TTC549 (cell line): ENCODE measurements at regions not wholly inside any gene's neighbourhood (a gene's known extent, or its start where the extent isn't known, plus 50 kb on each side); places are given as distances from the start of the nearest gene placed in this dataset.
"Not testable (repeated sequence)": the region's sequence is repeated elsewhere in the genome, so short reads cannot be mapped to it uniquely, and the experiment has no call there.

ENCODE experiments used
- FAIRE-seq: peaks from 2 replicates; lab custom pipeline; 2012; peaks lifted over from hg19 to GRCh38; lab: Jason Lieb, UNC

GRCh38 chr3:95289295-95289694, 1226.4 kb downstream of the NSUN3 start:
- FAIRE-seq: no peak

- no peak for FAIRE-seq
These were observed 1234.7 kb downstream of the NSUN3 start for GRCh38 chr3:95297581-95297980.

DNA sequence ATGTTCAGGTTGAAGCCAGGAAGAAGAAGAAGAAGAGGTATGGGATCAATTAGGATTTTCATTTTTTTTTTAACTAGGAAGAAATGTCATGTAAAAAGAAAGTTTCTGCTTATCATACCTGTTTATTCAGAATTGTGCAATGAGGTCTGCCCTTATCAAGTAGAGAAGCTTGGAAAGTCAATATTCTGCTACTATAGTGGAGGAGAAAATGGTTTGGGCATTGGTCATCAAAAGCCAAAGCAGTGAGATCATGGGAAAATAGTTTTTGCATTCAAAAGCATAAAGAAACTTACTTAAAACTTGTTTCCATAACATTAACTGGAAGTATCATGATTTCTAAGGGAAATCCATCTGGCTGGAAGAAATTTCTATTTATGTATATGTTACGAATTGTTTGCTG, 1239.2 kb downstream of the NSUN3 start:
- no peak for FAIRE-seq

DNA sequence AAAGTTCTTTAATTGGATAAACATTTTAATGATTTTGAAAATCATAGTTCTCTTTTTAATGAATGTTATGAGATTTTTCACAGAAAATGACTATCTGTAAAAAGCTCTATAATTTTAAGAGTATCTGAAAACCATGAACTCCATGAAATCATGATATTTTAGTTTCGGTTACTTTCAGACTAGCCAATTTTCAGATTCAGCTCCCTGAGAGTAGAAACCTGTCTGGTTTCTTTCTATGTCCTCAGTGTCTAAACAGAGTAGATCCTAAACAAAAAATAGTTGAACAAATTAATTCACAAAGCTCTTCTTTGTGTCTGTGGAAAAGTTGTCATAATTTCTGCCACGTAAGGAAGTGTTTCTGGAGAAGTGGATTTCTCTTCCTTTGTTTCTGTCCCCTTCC, 1247.7 kb downstream of the NSUN3 start:
- FAIRE-seq: no peak

GRCh38 chr3:95311272-95311671, 1248.4 kb downstream of the NSUN3 start:
- FAIRE-seq: no peak

DNA sequence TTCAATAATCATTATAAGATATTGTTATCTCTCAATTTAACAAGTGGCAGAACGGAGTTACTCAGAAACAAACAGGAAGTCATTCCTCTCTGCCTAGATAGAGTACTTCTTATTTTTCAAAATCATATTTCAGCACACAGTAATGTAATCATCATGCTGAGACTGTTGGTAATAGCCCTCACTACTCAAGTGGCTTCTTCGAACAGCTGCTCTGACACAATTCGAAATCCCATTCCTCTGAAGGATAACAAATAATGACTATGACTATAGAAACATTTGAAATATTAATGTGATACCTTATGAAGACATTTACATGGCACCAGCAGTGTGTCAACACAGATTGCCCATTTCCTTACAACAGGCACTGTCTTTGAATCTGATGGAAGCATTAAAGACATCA, 1249.8 kb downstream of the NSUN3 start:
- FAIRE-seq: no peak

DNA sequence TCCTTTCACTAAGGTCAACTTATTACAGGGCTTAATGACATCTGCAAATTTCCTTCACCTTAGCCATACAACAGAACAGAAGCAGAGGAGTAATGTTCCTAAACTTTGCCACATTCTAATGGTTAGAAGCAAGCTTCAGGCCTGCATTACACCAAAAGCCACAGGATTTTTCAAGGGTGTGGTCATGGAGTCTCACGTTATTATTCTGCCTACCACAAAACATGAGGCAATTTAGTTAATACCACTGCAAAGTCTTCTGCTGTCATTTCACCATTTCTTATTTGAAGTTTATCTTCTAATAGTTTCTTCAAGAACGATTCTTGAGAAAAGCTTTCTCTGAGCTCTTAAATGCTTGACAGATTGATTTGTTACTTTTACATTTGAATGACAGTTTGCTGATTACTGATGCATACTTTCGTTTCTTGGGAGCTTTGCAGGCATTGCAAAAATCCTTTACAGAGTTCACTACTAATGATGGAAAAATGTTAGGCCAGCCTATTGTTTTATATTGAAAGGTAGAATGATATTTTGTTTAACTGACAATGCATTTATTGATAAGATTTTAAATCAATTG, 1257.1 kb downstream of the NSUN3 start:
- no peak for FAIRE-seq

- no peak for FAIRE-seq
These were observed 1264.6 kb downstream of the NSUN3 start for GRCh38 chr3:95327478-95327877.

GRCh38 chr3:95333826-95334225, 1271.0 kb downstream of the NSUN3 start:
- no peak for FAIRE-seq

- FAIRE-seq: no peak
These were observed 1271.6 kb downstream of the NSUN3 start for GRCh38 chr3:95334461-95334860.

- FAIRE-seq: no peak
These were observed 1272.7 kb downstream of the NSUN3 start for GRCh38 chr3:95335517-95335916.

GRCh38 chr3:95338446-95338845, 1275.6 kb downstream of the NSUN3 start:
- FAIRE-seq: no peak

DNA sequence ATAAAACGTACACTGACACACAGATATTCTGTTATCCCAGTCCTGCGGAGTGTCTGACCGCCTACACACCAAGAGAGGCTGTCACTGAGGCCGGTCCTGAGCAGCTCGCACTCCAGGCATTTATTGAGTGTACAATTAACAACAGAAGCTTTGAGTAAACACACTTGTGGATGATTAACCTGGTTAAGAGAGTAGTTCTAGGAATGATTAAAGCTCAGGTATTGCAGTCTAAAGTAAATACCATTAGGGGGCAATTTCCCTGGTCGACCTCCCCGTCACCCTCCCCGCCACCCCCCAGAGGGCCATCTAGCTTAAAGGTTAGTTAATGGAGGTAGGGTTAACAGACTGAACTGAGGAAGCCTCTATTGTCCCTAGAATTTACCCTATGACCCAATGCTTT, 1278.5 kb downstream of the NSUN3 start:
- no peak for FAIRE-seq

GRCh38 chr3:95343228-95343627, 1280.4 kb downstream of the NSUN3 start:
- FAIRE-seq: no peak

GRCh38 chr3:95343767-95344166, 1280.9 kb downstream of the NSUN3 start:
- FAIRE-seq: no peak

DNA sequence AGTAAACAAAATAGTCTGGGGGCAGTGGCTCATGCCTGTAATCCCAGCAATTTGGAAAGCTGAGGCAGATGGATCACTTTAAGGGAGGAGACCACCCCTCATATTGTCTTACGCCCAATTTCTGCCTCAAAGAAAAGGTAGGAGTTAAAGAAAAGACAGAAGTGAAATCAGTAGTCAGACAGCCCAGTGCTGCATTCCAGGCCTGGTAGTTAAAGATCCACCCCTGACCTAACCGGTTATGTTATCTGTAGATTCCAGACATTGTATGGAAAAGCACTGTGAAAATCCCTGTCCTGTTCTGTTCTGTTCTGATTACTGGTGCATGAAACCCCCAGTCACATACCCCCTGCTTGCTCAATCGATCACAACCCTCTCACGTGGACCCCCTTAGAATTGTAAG, 1285.1 kb downstream of the NSUN3 start:
- FAIRE-seq: not testable (repeated sequence)

GRCh38 chr3:95348879-95349278, 1286.0 kb downstream of the NSUN3 start:
- FAIRE-seq: no peak

GRCh38 chr3:95350049-95350448, 1287.2 kb downstream of the NSUN3 start:
- no peak for FAIRE-seq

DNA sequence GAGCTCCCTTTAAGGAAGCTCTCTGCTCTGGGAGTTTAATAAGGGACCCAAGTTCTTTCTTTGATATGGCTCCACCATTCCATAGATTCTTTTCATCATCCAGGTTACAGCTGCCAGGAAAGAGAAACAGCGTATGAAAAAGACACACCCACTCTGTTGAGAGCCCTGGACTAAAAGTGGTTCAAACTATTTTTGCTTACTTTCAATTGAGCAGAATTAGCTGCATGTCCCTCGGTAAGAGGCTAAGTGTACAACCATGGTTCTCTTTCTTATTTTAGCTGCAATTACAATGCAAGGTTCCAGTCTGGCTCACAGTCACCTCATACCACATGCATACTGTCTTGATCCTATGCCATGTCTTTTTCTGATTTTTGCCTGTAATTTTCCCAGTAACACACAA, 1288.3 kb downstream of the NSUN3 start:
- FAIRE-seq: no peak

- FAIRE-seq: no peak
These were observed 1289.6 kb downstream of the NSUN3 start for GRCh38 chr3:95352471-95352870.

DNA sequence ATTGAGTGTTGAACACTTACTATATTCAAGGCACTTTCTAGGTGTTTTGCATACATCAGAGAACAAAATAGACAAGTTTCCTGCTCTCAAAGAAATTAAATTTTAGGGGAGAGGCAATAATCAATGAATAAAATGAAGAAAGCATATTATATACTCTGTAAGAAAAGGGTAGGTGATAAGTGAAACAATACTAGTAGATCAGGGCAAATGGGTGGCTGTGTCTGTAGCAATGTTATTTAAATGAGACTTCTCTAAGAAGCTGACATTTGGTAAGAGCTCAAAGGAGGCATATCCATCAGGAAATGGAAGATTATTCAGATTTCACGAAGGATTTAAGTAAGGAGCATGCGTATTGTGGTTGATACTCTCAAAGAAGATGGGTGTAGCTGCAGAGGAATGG, 1291.6 kb downstream of the NSUN3 start:
- FAIRE-seq: no peak

GRCh38 chr3:95356764-95357501, 1294.1 kb downstream of the NSUN3 start:
- no peak for FAIRE-seq

DNA sequence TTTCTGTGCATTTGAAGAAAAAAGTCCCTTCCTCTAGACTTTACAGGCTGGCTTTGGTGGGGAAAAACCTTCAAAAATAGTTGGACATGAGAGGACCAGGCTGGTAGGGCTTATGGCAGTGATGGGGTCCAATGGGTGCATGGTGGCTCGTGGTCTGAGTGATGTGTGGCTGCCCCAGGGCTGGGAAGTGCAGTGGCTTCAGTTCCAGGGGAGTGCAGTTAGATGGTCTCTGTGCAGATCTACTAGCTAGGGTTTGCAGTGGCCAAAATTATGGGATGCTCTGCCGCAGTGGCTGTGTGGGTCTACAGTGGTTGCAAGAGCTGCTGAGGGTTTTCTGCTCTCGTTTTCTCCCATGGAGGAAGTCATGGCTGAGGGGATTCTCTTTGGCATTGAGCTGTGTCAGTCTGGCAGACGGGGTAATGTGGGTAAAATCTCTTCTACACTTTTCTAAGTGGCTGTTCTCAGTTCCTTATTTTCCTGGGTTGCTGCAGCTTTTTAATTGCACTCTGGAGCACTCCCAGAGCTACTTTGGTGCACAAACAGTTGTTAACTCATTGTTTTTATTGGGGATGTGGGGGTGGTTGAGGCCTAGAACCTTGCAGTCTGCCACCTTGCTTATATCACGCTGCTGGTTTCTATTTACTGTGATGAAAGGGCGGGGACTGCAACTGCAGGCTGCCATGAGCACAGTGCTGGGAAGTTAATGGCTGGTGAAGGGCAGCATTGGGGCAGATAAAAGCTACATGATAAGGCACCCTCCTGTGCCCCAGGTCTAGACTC, 1324.6 kb downstream of the NSUN3 start:
- FAIRE-seq: no peak
